HG02840 (cell line): ENCODE measurements at regions not wholly inside any gene's neighbourhood (a gene's known extent, or its start where the extent isn't known, plus 50 kb on each side); places are given as distances from the start of the nearest gene placed in this dataset.

Source experiments
- ATAC-seq: cut with Tn5 transposase; IDR thresholded peaks from one replicate; pipeline ENCODE4 v1.9.1; 2021; ENCODE audit warnings: mild to moderate bottlenecking, moderate library complexity, moderate number of reproducible peaks; ENCODE audit not compliant: unreplicated experiment, low FRiP score

DNA sequence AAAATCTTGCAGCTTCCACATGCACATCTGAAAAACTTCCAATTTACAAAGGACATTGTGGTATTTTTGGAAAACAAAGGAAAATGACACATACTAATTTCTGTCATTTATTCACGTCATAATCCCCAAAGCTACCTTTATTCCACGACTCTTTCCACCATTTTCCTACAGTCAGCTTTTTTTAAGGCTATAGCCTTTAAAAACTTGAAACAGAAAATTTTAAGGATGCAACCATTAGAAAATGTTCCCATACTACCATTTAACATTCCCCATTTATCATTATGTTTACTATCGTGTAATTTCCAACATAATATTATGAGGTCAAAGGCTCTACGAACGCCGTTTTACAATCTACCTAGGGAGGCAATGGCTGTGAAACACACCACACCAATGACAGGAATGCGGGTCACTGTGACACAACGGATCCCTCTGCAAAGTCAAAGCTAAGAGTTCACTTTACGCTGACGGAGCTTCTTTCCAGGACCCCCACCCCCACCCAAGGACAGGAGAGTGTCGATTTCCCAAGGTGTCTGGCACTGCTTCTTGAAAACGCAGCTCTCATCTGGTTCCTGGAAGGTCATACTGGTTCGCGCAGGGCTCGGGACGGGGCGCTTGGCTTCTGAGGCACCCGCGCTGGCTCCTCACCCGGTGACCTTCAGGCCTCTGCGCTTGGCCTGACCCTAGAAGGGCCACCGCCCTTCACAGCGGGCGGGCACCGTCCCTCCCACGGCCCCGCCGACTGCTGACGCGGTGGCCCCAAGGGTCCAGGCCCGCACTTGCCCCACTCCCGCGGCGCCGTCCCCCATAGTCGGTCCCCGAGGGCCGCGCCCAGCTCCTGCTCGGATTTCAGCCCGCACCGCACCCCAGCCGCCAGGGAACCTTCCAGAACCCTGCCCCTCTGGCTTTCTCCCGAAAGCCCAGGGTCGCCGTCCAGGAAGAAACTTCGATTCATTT lies 50.5 kb upstream of the ATF3 start:
- peak; percentile 41 for ATAC-seq

- peak; percentile 80 for ATAC-seq
Measured at GRCh38 chr1:212558693-212559480, 49.7 kb upstream of the ATF3 start.
